HCT116 (cell line): ENCODE measurements at regions not wholly inside any gene's neighbourhood (a gene's known extent, or its start where the extent isn't known, plus 50 kb on each side); places are given as distances from the start of the nearest gene placed in this dataset.

Source experiments
- ATAC-seq: fragments of 200-7000 bp; cut with Tn5 transposase; 2 replicates; pipeline ENCODE4 v1.9.1; 2020; ENCODE audit warnings: mild to moderate bottlenecking, moderate library complexity
- BruUV-seq: library from RNA; stranded (reverse); fragments of 400-500 nt; replicated peaks from 2 replicates; lab custom pipeline; 2021; lab: Mats Ljungman, UMichigan
- CTCF ChIA-PET: fragments of 300-600 bp; sonication (Branson Sonifier 250); formaldehyde crosslinking; loops from one replicate; lab custom pipeline; 2021; ENCODE audit warnings: antibody characterized with exemption; lab: Charles Lee
- POLR2A ChIA-PET: fragments of 300-600, 350-600 bp; sonication (Branson Sonifier 250); formaldehyde crosslinking; loops from one replicate; lab custom pipeline; 2021; ENCODE audit warnings: antibody characterized with exemption; lab: Charles Lee
- RAD21 ChIA-PET, 2 experiments: fragments of 300-600 bp; sonication (Branson Sonifier 250); formaldehyde crosslinking; loops; one replicate each; lab custom pipeline; 2023; ENCODE audit warnings: low total read pairs in 2 of 2; ENCODE audit not compliant: uncharacterized antibody in 2 of 2, unreplicated experiment in 2 of 2, low non-redundant PET in 1 of 2; lab: Charles Lee
- DNase-seq: peaks from one replicate; pipeline ENCODE4 v3.0.0-alpha.2; 2010; ENCODE audit warnings: low read depth, low spot score
- H2AFZ ChIP-seq: fragments of 200-600 bp; shearing (Covaris generic), sonication (generic); 2 replicates; pipeline ENCODE4 v1.6.1; 2017; ENCODE audit warnings: low read depth, mixed run types, mixed read lengths, antibody characterized with exemption, low read length; ENCODE audit not compliant: poor library complexity, severe bottlenecking
- H3K27ac ChIP-seq: 2 replicates; pipeline ENCODE4 v1.5.1; 2012; ENCODE audit warnings: low read depth, low read length
- H3K27me3 ChIP-seq: fragments of 200-600 bp; sonication (generic); 2 replicates; pipeline ENCODE4 v1.6.1; 2016; ENCODE audit warnings: mixed run types, low read length, mixed read lengths; ENCODE audit not compliant: insufficient read depth
- H3K36me3 ChIP-seq, 2 experiments: fragments of 200-500 bp in 1 of 2; fragments of 200-600 bp in 1 of 2; sonication (Bioruptor generic) in 1 of 2; sonication (generic) in 1 of 2; 2 replicates each; pipeline versions ENCODE4 v1.5.1 to v1.6.1; 2014 to 2016; ENCODE audit warnings: low read length in 2 of 2, inconsistent platforms in 1 of 2, mixed read lengths in 1 of 2, mixed run types in 1 of 2; ENCODE audit not compliant: insufficient read depth in 2 of 2, control insufficient read depth in 1 of 2
- H3K4me1 ChIP-seq, 2 experiments: fragments of 200-600 bp in 1 of 2; sonication (generic) in 1 of 2; 2 replicates each; pipeline versions ENCODE4 v1.5.1 to v1.6.1; 2012 to 2017; ENCODE audit warnings: low read length in 2 of 2, inconsistent platforms in 1 of 2, mild to moderate bottlenecking in 1 of 2, mixed read lengths in 1 of 2, mixed run types in 1 of 2, moderate library complexity in 1 of 2; ENCODE audit not compliant: insufficient read depth in 2 of 2, control insufficient read depth in 1 of 2
- H3K4me2 ChIP-seq: fragments of 200-600 bp; sonication (generic); 2 replicates; pipeline ENCODE4 v1.6.1; 2017; ENCODE audit warnings: mixed run types, low read length, mixed read lengths
- H3K4me3 ChIP-seq, 2 experiments: fragments of 200-600 bp in 1 of 2; sonication (generic) in 1 of 2; replicated peaks in 1 of 2; 2 replicates each; pipeline ENCODE4 v1.5.1; 2011 to 2016; ENCODE audit warnings: low read length in 2 of 2, control low read depth in 1 of 2, low read depth in 1 of 2, mild to moderate bottlenecking in 1 of 2, mixed read lengths in 1 of 2, mixed run types in 1 of 2
- H3K79me2 ChIP-seq: fragments of 200-600 bp; sonication (generic); 2 replicates; pipeline ENCODE4 v1.6.1; 2017; ENCODE audit warnings: mild to moderate bottlenecking, mixed run types, low read length, moderate library complexity, mixed read lengths; ENCODE audit not compliant: insufficient read depth
- H3K9ac ChIP-seq: fragments of 200-600 bp; sonication (generic); 2 replicates; pipeline ENCODE4 v1.6.1; 2016; ENCODE audit warnings: low read length, mixed read lengths
- H3K9me2 ChIP-seq: fragments of 200-600 bp; sonication (generic), shearing (Covaris generic); 2 replicates; pipeline ENCODE4 v1.6.1; 2017; ENCODE audit warnings: mixed run types, mild to moderate bottlenecking, moderate library complexity; ENCODE audit not compliant: insufficient read depth
- H3K9me3 ChIP-seq, 2 experiments: fragments of 200-500 bp in 1 of 2; fragments of 200-600 bp in 1 of 2; sonication (Bioruptor generic) in 1 of 2; sonication (generic) in 1 of 2; 2 replicates each; pipeline ENCODE4 v1.6.1; 2014 to 2017; ENCODE audit warnings: low read length in 2 of 2, mixed read lengths in 2 of 2, inconsistent platforms in 1 of 2, low read depth in 1 of 2, mild to moderate bottlenecking in 1 of 2, mixed run types in 1 of 2, moderate library complexity in 1 of 2; ENCODE audit not compliant: control insufficient read depth in 1 of 2, insufficient read depth in 1 of 2
- H4K20me1 ChIP-seq: fragments of 200-600 bp; sonication (generic), shearing (Covaris generic); 2 replicates; pipeline ENCODE4 v1.6.1; 2017; ENCODE audit warnings: mixed run types, mild to moderate bottlenecking, moderate library complexity; ENCODE audit not compliant: insufficient read depth
- CEBPB ChIP-seq: IDR thresholded peaks from 2 replicates; pipeline ENCODE4 v1.6.1; 2012; ENCODE audit warnings: low read depth
- EGR1 ChIP-seq: IDR thresholded peaks from 2 replicates; pipeline ENCODE4 v1.6.1; 2012; ENCODE audit warnings: low read depth
- ELF1 ChIP-seq: IDR thresholded peaks from 2 replicates; pipeline ENCODE4 v1.6.1; 2012; ENCODE audit warnings: low read depth, borderline replicate concordance
- EZH2 ChIP-seq: fragments of 200-600 bp; sonication (generic); IDR thresholded peaks from 2 replicates; pipeline ENCODE4 v1.6.1; 2017; ENCODE audit warnings: antibody characterized with exemption, mixed run types
- EZH2phosphoT487 ChIP-seq: fragments of 200-600 bp; IDR thresholded peaks from 2 replicates; pipeline ENCODE4 v1.6.1; 2018; ENCODE audit warnings: antibody characterized with exemption, borderline replicate concordance
- FOSL1 ChIP-seq: IDR thresholded peaks from 2 replicates; pipeline ENCODE4 v1.6.1; 2012; ENCODE audit warnings: low read depth
- POLR2AphosphoS5 ChIP-seq: IDR thresholded peaks from 2 replicates; pipeline ENCODE4 v1.6.1; 2011; ENCODE audit warnings: mild to moderate bottlenecking, low read depth, low read length, moderate library complexity
- SIN3A ChIP-seq: IDR thresholded peaks from 2 replicates; pipeline ENCODE4 v1.6.1; 2012; ENCODE audit warnings: low read depth
- SRF ChIP-seq: IDR thresholded peaks from 2 replicates; pipeline ENCODE4 v1.6.1; 2012; ENCODE audit warnings: low read depth
- TCF7L2 ChIP-seq: IDR thresholded peaks from 2 replicates; pipeline ENCODE4 v1.7.0; 2011; ENCODE audit warnings: borderline replicate concordance, inconsistent platforms; ENCODE audit not compliant: insufficient read depth, insufficient read length; ENCODE audit errors: extremely low read depth
- YY1 ChIP-seq: IDR thresholded peaks from 2 replicates; pipeline ENCODE4 v1.6.1; 2011; ENCODE audit warnings: low read length, low read depth, moderate library complexity, mild to moderate bottlenecking; ENCODE audit not compliant: insufficient replicate concordance; ENCODE audit errors: extremely low read depth
- intact Hi-C: fragments of 100-400 bp; cut with micrococcal nuclease; formaldehyde crosslinking; loops from 2 replicates; pipeline ENCODE4 v1.10.0; 2022
- TF ChIP-seq, protein P1 (sequence below): IDR thresholded peaks from 2 replicates; pipeline ENCODE4 v1.6.1; 2012
- TF ChIP-seq, protein P2 (sequence below), 3 experiments: fragments of 200-600 bp in 1 of 3; sonication (generic) in 1 of 3; IDR thresholded peaks in 2 of 3; conservative IDR thresholded peaks in 1 of 3; 2 replicates each; pipeline ENCODE4 v1.5.1; 2012 to 2017; ENCODE audit warnings: low read depth in 2 of 3, low read length in 2 of 3, antibody characterized with exemption in 1 of 3, borderline replicate concordance in 1 of 3, control low read depth in 1 of 3, mild to moderate bottlenecking in 1 of 3, mixed read lengths in 1 of 3, mixed run types in 1 of 3, moderate library complexity in 1 of 3; ENCODE audit not compliant: insufficient read depth in 1 of 3
- TF ChIP-seq, protein P3 (sequence below): IDR thresholded peaks from 2 replicates; pipeline ENCODE4 v1.6.1; 2011; ENCODE audit warnings: mild to moderate bottlenecking, low read length, moderate library complexity; ENCODE audit not compliant: insufficient replicate concordance; ENCODE audit errors: extremely low read depth

DNA sequence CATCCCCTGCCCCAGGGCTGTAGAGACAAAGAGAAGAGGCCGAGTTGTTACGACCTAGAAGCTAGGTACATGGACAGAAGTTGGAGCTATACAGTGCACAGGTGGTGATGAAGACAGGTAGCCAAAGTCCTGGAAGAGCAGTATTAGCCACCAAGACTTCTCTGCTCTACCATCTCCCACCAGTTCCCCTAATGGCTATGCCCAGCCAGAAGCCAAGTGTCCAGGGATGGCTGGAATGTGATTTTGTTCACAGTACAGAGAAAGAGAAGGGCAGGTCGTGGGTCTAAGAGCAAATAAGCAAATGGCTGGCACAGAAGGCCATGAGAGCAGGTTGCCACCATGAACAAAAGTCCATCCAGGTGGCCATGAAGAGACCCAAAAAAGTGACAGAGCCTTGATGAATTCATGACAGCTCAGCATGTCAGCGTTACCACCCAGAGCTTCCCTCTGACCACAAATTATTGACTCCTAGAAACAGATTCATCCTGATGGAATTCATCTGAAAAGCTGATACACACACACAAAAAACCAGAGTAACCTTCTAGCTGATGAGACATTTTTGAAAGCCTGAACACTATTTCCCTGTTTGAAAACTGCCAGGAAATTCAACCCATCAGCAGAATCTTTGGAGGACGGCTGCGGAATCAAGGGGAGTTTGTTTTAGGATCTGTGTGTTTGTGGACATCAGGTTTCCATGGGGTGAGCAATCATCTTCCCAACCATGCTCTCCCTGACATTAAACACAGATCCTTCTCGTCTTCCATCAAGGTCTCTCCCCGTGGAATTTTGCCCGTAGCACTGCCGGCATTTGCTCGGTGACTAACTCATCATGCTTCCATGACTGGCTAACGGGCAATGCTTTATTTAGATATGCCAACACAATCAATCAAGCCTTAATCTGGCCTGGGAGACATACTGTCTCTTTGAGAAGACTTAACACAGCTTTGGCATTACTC is 906.7 kb upstream of the AUTS2 start:
- Histone ChIP-seq H2AFZ (no peak overlapping the region), H3K9me3 (peaks cover 6 to 40% of the 10 kb centered on the region in 2 experiments; a peak in 2 of 4 replicates), H3K36me3 (no peaks in the 10 kb centered on the region), H4K20me1 (no peaks in the 10 kb centered on the region), H3K27ac (no peak overlapping the region), H3K4me2 (no peak overlapping the region), H3K9me2 (no peaks in the 10 kb centered on the region)
- intact Hi-C loops = no loop called here
- BruUV-seq = no TSS peak
- CTCF ChIA-PET = no interaction called here
- TF ChIP-seq TCF7L2 (no peak), ELF1 (no peak), FOSL1 (no peak), CEBPB (no peak)
- TF ChIP-seq, protein P1, sequence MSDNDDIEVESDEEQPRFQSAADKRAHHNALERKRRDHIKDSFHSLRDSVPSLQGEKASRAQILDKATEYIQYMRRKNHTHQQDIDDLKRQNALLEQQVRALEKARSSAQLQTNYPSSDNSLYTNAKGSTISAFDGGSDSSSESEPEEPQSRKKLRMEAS = no peak
- TF ChIP-seq, all 23 proteins: peak for 0
- POLR2A ChIA-PET = no interaction called here
- RAD21 ChIA-PET = no interaction called here
- Histone ChIP-seq H3K27me3 (no peaks in the 10 kb centered on the region), H3K4me1 (no peaks in the 10 kb centered on the region), H3K79me2 (no peaks in the 10 kb centered on the region), H3K4me3 (no peak overlapping the region), H3K9ac (no peak overlapping the region)
- DNase-seq (no peak), ATAC-seq (no peak)

DNA sequence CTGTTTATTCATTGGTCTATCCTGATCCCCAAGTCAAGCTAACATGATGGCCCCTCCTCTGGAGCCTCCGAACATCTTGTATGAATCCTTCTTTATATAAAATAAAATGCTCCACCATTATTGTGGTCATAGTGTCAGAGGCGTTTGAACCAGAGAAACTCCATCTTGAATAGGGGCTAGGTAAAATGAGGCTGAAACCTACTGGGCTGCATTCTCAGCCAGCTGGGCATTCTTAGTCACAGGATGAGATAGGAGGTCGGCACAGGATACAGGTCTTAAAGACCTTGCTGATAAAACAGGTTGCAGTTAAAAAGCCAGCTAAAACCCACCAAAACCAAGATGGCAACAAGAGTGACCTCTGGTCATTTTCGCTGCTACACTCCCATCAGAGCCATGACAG is 905.8 kb upstream of the AUTS2 start:
- Histone ChIP-seq H3K79me2 (no peaks in the 10 kb centered on the region), H3K4me3 (no peak overlapping the region), H3K4me2 (no peak overlapping the region), H2AFZ (no peak overlapping the region), H3K9me2 (no peaks in the 10 kb centered on the region), H3K9me3 (peaks cover 6 to 40% of the 10 kb centered on the region in 2 experiments; a peak in 2 of 4 replicates), H4K20me1 (no peaks in the 10 kb centered on the region), H3K36me3 (no peaks in the 10 kb centered on the region), H3K4me1 (no peaks in the 10 kb centered on the region), H3K9ac (no peak overlapping the region), H3K27ac (no peak overlapping the region), H3K27me3 (no peaks in the 10 kb centered on the region)
- ChIA-PET CTCF (no interaction called here), RAD21 (no interaction called here), POLR2A (no interaction called here)
- no TSS peak for BruUV-seq
- DNase-seq (no peak), ATAC-seq (no peak)
- intact Hi-C loops = no loop called here
- TF ChIP-seq EZH2 (no peak), EGR1 (no peak), FOSL1 (no peak), YY1 (no peak), CEBPB (no peak), POLR2AphosphoS5 (no peak), SRF (no peak), SIN3A (no peak), ELF1 (no peak), EZH2phosphoT487 (no peak), TCF7L2 (no peak)
- TF ChIP-seq, protein P2, sequence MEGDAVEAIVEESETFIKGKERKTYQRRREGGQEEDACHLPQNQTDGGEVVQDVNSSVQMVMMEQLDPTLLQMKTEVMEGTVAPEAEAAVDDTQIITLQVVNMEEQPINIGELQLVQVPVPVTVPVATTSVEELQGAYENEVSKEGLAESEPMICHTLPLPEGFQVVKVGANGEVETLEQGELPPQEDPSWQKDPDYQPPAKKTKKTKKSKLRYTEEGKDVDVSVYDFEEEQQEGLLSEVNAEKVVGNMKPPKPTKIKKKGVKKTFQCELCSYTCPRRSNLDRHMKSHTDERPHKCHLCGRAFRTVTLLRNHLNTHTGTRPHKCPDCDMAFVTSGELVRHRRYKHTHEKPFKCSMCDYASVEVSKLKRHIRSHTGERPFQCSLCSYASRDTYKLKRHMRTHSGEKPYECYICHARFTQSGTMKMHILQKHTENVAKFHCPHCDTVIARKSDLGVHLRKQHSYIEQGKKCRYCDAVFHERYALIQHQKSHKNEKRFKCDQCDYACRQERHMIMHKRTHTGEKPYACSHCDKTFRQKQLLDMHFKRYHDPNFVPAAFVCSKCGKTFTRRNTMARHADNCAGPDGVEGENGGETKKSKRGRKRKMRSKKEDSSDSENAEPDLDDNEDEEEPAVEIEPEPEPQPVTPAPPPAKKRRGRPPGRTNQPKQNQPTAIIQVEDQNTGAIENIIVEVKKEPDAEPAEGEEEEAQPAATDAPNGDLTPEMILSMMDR (IDR thresholded peaks at IDR 0.05 in 2 of 3, conservative IDR thresholded peaks at IDR 0.05 in 1 of 3; ENCODE audit: borderline replicate concordance in 1 of 3, insufficient read depth in 1 of 3, low read depth in 2 of 3, low read length in 2 of 3) = no peak
- TF ChIP-seq, protein P3, sequence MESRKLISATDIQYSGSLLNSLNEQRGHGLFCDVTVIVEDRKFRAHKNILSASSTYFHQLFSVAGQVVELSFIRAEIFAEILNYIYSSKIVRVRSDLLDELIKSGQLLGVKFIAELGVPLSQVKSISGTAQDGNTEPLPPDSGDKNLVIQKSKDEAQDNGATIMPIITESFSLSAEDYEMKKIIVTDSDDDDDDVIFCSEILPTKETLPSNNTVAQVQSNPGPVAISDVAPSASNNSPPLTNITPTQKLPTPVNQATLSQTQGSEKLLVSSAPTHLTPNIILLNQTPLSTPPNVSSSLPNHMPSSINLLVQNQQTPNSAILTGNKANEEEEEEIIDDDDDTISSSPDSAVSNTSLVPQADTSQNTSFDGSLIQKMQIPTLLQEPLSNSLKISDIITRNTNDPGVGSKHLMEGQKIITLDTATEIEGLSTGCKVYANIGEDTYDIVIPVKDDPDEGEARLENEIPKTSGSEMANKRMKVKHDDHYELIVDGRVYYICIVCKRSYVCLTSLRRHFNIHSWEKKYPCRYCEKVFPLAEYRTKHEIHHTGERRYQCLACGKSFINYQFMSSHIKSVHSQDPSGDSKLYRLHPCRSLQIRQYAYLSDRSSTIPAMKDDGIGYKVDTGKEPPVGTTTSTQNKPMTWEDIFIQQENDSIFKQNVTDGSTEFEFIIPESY = no peak
